Activated naive CD8-positive, alpha-beta T cell treated with anti-CD3 and anti-CD28 coated beads, Interleukin-2, amount 10 ng/mL, durations not matched to agents 7 days and 5 days (primary cell): ENCODE measurements at regions not wholly inside any gene's neighbourhood (a gene's known extent, or its start where the extent isn't known, plus 50 kb on each side); places are given as distances from the start of the nearest gene placed in this dataset.

Experiments used
- ATAC-seq: fragments of 150-1000 bp; cut with Tn5 transposase; one replicate; pipeline ENCODE4 v1.10.0; 2021; ENCODE audit warnings: low read depth, moderate library complexity
- POLR2A ChIA-PET: fragments of 350-600 bp; sonication (Branson Sonifier 250); formaldehyde crosslinking; loops from one replicate; lab custom pipeline; 2021; ENCODE audit warnings: antibody characterized with exemption; lab: Charles Lee
- DNase-seq: peaks from one replicate; pipeline ENCODE4 v3.0.0; 2021
- H3K27ac Mint-ChIP-seq: one replicate; pipeline ENCODE4 v1.8.0; 2022; ENCODE audit warnings: mild to moderate bottlenecking, mixed read lengths
- H3K27me3 Mint-ChIP-seq: one replicate; pipeline ENCODE4 v1.8.0; 2022; ENCODE audit warnings: mild to moderate bottlenecking, moderate library complexity, mixed read lengths
- H3K36me3 Mint-ChIP-seq: one replicate; pipeline ENCODE4 v1.8.0; 2021; ENCODE audit warnings: mild to moderate bottlenecking, mixed read lengths
- H3K4me1 Mint-ChIP-seq: one replicate; pipeline ENCODE4 v1.8.0; 2021; ENCODE audit warnings: mixed read lengths
- H3K4me3 Mint-ChIP-seq: one replicate; pipeline ENCODE4 v1.8.0; 2022; ENCODE audit warnings: mild to moderate bottlenecking, moderate library complexity, mixed read lengths
- H3K9me3 Mint-ChIP-seq: one replicate; pipeline ENCODE4 v1.8.0; 2021; ENCODE audit warnings: mixed read lengths

GRCh38 chr10:128298587-128298986 is 172.4 kb upstream of the MKI67 start:
- DNase-seq (no peak), ATAC-seq (no peak)
- no peak overlapping the region for H3K4me3 Mint-ChIP-seq
- H3K36me3 Mint-ChIP-seq = no peaks in the 10 kb centered on the region
- POLR2A ChIA-PET = no interaction called here
- peaks cover 2% of the 10 kb centered on the region for H3K4me1 Mint-ChIP-seq
- no peaks in the 10 kb centered on the region for H3K9me3 Mint-ChIP-seq
- H3K27me3 Mint-ChIP-seq = no peaks in the 10 kb centered on the region
- no peak overlapping the region for H3K27ac Mint-ChIP-seq

DNA sequence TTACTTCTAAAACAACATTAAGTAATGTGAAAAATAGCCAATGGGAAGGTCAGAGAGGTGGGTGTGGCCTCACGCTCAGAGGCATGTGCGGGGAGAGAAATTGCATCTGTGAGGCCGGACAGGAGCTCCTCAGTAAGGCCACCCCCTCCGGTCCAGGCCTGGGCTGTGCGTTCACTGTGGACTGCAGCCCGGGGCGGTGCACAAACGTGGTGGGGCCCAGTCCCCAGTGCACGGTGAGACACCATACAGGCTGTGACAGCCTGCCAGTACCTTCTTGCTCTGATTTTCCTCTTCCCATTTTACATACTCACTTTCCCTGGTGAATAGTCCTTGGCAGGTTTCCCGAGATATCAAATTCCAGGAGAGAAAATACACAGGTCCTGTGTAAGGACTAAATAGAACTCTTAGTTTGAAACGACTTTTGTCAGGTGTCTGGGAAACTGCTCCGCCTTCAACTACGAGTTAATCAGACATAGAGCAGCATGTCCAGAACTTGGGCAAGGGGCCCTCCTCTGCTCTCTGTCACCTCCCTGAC is 174.1 kb upstream of the MKI67 start:
- ATAC-seq = no peak

GRCh38 chr10:128301051-128301450 is 174.8 kb upstream of the MKI67 start:
- DNase-seq = no peak
- no peaks in the 10 kb centered on the region for H3K9me3 Mint-ChIP-seq
- ATAC-seq = no peak
- POLR2A ChIA-PET = interaction anchor here (0.5 kb wide), 1 partner anchor 27 kb away, joined by 4 read pairs; no protein-coding TSS in a partner anchor
- H3K27ac Mint-ChIP-seq = no peak overlapping the region
- no peak overlapping the region for H3K4me3 Mint-ChIP-seq
- H3K4me1 Mint-ChIP-seq = no peaks in the 10 kb centered on the region
- H3K36me3 Mint-ChIP-seq = no peaks in the 10 kb centered on the region
- no peaks in the 10 kb centered on the region for H3K27me3 Mint-ChIP-seq

More for the DNA sequence above, 174.1 kb upstream of the MKI67 start:
- H3K36me3 Mint-ChIP-seq = no peaks in the 10 kb centered on the region
- POLR2A ChIA-PET = interaction anchor here (0.5 kb wide), 1 partner anchor 26 kb away, joined by 4 read pairs; no protein-coding TSS in a partner anchor
- H3K9me3 Mint-ChIP-seq = no peaks in the 10 kb centered on the region
- H3K27me3 Mint-ChIP-seq = no peaks in the 10 kb centered on the region
- no peaks in the 10 kb centered on the region for H3K4me1 Mint-ChIP-seq
- H3K4me3 Mint-ChIP-seq = no peak overlapping the region
- no peak for DNase-seq
- no peak overlapping the region for H3K27ac Mint-ChIP-seq

- Mint-ChIP-seq H3K9me3 (no peaks in the 10 kb centered on the region), H3K27ac (no peak overlapping the region), H3K4me1 (no peaks in the 10 kb centered on the region), H3K27me3 (no peaks in the 10 kb centered on the region), H3K4me3 (no peak overlapping the region), H3K36me3 (no peaks in the 10 kb centered on the region)
- POLR2A ChIA-PET = no interaction called here
- DNase-seq = no peak
- no peak for ATAC-seq
Observed at GRCh38 chr10:128302808-128303207, 176.6 kb upstream of the MKI67 start.

DNA sequence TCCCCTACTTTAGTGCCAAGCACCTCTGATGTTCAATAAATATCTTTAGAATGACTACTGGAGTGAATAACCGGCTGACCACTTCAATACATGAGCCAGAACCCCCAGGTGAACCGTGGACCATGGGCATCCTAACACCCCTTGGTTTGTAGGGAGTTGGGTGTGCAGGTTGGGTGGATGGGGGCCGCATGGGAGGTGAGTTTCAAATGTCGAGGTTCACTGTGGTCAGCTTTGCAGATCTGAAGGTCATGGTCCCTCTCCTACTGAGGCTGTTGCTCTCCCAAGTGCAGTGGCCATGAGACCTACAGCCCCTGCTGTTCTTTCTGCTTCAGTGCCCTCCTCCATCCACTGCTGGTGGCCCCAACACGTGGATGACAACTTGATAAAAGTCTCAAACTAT is 178.0 kb upstream of the MKI67 start:
- H3K27me3 Mint-ChIP-seq = no peaks in the 10 kb centered on the region
- no peaks in the 10 kb centered on the region for H3K9me3 Mint-ChIP-seq
- ATAC-seq (no peak), DNase-seq (no peak)
- POLR2A ChIA-PET = no interaction called here
- no peak overlapping the region for H3K4me3 Mint-ChIP-seq
- H3K27ac Mint-ChIP-seq = no peak overlapping the region
- H3K36me3 Mint-ChIP-seq = no peaks in the 10 kb centered on the region
- H3K4me1 Mint-ChIP-seq = no peaks in the 10 kb centered on the region

GRCh38 chr10:128305601-128306345 is 179.6 kb upstream of the MKI67 start:
- H3K9me3 Mint-ChIP-seq = no peaks in the 10 kb centered on the region
- POLR2A ChIA-PET = no interaction called here
- H3K4me1 Mint-ChIP-seq = no peaks in the 10 kb centered on the region
- H3K27ac Mint-ChIP-seq = no peak overlapping the region
- no peaks in the 10 kb centered on the region for H3K27me3 Mint-ChIP-seq
- H3K36me3 Mint-ChIP-seq = no peaks in the 10 kb centered on the region
- DNase-seq (no peak), ATAC-seq (no peak)
- no peak overlapping the region for H3K4me3 Mint-ChIP-seq

GRCh38 chr10:128306535-128306934 is 180.3 kb upstream of the MKI67 start:
- H3K27ac Mint-ChIP-seq = no peak overlapping the region
- no peaks in the 10 kb centered on the region for H3K9me3 Mint-ChIP-seq
- DNase-seq (no peak), ATAC-seq (no peak)
- H3K27me3 Mint-ChIP-seq = peaks cover 5% of the 10 kb centered on the region
- POLR2A ChIA-PET = no interaction called here
- no peak overlapping the region for H3K4me3 Mint-ChIP-seq
- no peaks in the 10 kb centered on the region for H3K36me3 Mint-ChIP-seq
- no peaks in the 10 kb centered on the region for H3K4me1 Mint-ChIP-seq

DNA sequence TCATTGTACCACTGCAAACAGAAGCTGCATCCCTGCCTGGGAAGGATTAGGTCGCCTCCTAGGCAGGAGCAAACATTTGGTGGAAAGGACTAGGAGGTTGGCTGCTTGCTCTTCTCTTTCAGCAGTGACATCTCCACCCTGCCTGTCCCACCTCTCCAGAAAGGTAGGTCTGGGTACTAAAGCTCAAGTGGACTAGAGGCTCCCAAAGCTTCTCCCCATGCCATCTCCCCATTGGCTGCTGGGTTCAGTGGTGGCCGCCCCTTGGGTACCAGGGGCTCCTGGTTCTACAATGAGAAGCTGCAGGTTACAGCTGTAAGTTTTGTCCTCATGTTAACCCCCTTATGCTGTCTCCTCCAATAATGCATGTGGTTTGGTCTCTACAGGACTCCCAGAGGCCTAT is 180.7 kb upstream of the MKI67 start:
- no peaks in the 10 kb centered on the region for H3K9me3 Mint-ChIP-seq
- peaks cover 5% of the 10 kb centered on the region for H3K27me3 Mint-ChIP-seq
- H3K27ac Mint-ChIP-seq = no peak overlapping the region
- DNase-seq (no peak), ATAC-seq (no peak)
- POLR2A ChIA-PET = no interaction called here
- H3K4me3 Mint-ChIP-seq = no peak overlapping the region
- H3K4me1 Mint-ChIP-seq = no peaks in the 10 kb centered on the region
- no peaks in the 10 kb centered on the region for H3K36me3 Mint-ChIP-seq

DNA sequence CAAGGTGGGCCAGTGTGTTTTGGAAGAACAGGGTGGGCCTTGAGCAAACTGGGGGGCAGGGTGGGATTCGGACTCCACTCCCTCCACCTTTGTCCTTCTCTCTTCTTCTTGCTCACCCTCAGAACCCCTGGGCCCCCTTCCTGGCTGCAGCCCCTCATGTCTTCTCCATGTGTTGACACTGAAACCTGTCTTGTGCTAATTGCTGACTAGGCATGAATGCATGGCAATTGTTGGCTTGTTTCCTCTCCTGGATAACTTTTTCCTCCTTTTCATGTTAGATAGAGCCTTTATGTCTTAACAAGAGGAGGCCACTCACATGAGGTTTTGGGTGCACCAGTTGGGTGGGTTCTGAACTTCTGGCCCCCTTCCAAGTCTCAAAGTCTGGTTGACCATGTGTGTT is 181.6 kb upstream of the MKI67 start:
- no peaks in the 10 kb centered on the region for H3K4me1 Mint-ChIP-seq
- no peaks in the 10 kb centered on the region for H3K36me3 Mint-ChIP-seq
- DNase-seq (no peak), ATAC-seq (no peak)
- no peaks in the 10 kb centered on the region for H3K9me3 Mint-ChIP-seq
- peaks cover 5% of the 10 kb centered on the region for H3K27me3 Mint-ChIP-seq
- H3K4me3 Mint-ChIP-seq = no peak overlapping the region
- H3K27ac Mint-ChIP-seq = no peak overlapping the region
- POLR2A ChIA-PET = no interaction called here

DNA sequence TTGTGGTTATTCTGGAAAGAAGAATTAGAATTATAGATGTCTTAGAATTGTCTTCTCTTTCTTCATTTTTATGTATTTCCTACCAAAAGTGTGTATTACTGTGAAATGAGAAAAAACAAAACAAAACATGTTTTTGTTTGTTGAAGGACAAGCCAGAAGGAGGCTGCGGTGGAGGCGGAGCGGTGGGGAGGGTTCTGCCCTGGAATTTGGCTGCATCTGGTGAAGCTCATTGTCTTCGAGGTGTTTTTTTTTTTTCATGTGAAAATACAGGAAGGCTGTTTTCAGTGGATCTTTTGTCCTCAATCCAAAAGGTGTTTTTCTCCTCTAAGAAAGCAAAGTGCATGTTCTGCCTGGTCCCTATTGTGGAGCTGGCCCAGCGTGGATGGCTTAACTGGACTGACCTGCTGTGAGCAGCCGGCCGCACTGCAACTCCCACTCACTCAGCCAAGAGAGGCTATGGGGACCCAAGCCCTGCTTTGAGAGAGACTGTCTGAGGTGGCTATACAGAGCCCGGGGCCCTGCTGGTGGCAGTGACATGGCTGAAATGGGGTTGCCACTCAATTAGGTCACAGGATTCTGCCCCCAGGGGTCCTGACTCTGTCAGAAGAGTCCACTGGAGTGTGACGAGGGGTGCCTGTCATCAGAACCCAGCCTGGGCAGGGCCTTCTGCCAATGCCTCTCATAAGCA is 184.9 kb upstream of the MKI67 start:
- H3K36me3 Mint-ChIP-seq = no peaks in the 10 kb centered on the region
- no peaks in the 10 kb centered on the region for H3K4me1 Mint-ChIP-seq
- DNase-seq (no peak), ATAC-seq (no peak)
- H3K27me3 Mint-ChIP-seq = peaks cover 5% of the 10 kb centered on the region
- no peak overlapping the region for H3K4me3 Mint-ChIP-seq
- POLR2A ChIA-PET = no interaction called here
- H3K9me3 Mint-ChIP-seq = no peaks in the 10 kb centered on the region
- H3K27ac Mint-ChIP-seq = no peak overlapping the region

- DNase-seq (no peak), ATAC-seq (no peak)
- Mint-ChIP-seq H3K27ac (no peak overlapping the region), H3K4me3 (no peak overlapping the region), H3K36me3 (no peaks in the 10 kb centered on the region), H3K9me3 (no peaks in the 10 kb centered on the region), H3K4me1 (no peaks in the 10 kb centered on the region), H3K27me3 (peaks cover 5% of the 10 kb centered on the region)
- POLR2A ChIA-PET = no interaction called here
Observed at GRCh38 chr10:128312250-128312649, 186.0 kb upstream of the MKI67 start.

DNA sequence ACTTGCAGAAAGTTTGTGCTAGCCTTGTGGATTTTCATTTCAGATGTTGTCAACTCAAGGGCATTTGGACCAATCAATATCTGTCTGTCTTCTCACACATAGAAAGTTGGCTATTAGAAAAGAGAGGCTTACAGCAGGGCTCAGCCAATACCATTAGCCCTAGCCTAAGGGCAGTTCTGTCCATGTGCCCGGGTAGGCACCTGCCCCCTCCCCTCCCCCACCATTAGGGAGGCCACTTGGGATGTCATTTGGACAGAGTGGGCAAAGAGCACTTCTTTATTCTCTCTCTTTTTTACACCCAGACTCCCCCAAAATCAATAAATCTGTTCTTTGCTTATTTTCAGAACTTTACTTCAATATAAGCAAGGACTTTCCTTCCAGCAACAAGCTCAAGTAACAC is 188.5 kb upstream of the MKI67 start:
- no peaks in the 10 kb centered on the region for H3K36me3 Mint-ChIP-seq
- H3K4me1 Mint-ChIP-seq = no peaks in the 10 kb centered on the region
- no peak overlapping the region for H3K4me3 Mint-ChIP-seq
- peaks cover 5% of the 10 kb centered on the region for H3K27me3 Mint-ChIP-seq
- H3K27ac Mint-ChIP-seq = no peak overlapping the region
- POLR2A ChIA-PET = no interaction called here
- ATAC-seq (no peak), DNase-seq (no peak)
- no peaks in the 10 kb centered on the region for H3K9me3 Mint-ChIP-seq

DNA sequence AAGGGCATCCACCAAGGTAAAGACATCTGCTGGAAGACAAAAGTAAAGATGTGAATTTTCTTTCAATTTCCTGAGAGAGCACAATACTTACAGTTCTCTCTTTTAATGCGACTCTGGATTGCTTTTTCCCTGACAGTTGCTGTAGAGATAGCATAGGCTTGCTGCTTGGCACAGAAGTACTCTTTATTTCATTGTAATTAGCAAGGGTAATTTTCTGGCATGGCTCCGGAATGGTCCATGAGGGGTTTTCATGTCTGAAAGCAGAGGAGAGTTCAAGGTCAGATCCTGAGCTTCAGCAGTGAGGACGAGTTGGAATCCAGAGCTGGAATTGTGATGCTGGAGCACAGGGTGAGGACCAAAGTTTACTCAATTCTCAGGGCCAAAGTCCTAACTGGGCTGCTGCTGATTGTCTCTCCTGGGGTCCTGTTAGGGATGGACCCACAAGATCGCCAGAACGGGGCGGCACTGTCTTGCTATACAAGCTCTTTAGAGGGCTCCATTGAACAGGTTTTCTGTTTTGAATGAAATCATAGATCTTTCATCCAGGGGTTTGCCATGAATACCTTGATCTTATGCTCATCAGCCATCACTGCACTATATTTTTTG is 190.0 kb upstream of the MKI67 start:
- ATAC-seq (no peak), DNase-seq (no peak)
- POLR2A ChIA-PET = no interaction called here
- H3K27ac Mint-ChIP-seq = no peak overlapping the region
- H3K4me3 Mint-ChIP-seq = no peak overlapping the region
- peaks cover 4% of the 10 kb centered on the region for H3K27me3 Mint-ChIP-seq
- no peaks in the 10 kb centered on the region for H3K9me3 Mint-ChIP-seq
- H3K36me3 Mint-ChIP-seq = no peaks in the 10 kb centered on the region
- H3K4me1 Mint-ChIP-seq = no peaks in the 10 kb centered on the region

GRCh38 chr10:128316925-128317324 is 190.7 kb upstream of the MKI67 start:
- Mint-ChIP-seq H3K36me3 (no peaks in the 10 kb centered on the region), H3K27ac (no peak overlapping the region), H3K9me3 (no peaks in the 10 kb centered on the region), H3K4me3 (no peak overlapping the region), H3K4me1 (no peaks in the 10 kb centered on the region), H3K27me3 (no peaks in the 10 kb centered on the region)
- POLR2A ChIA-PET = no interaction called here
- DNase-seq = no peak
- no peak for ATAC-seq
